Neural progenitor cell (in vitro differentiated cells): ENCODE measurements at regions not wholly inside any gene's neighbourhood (a gene's known extent, or its start where the extent isn't known, plus 50 kb on each side); places are given as distances from the start of the nearest gene placed in this dataset.

Experiments used
- EZH2 ChIP-seq: fragments of 200-600 bp; sonication (generic); IDR thresholded peaks from 2 replicates; pipeline ENCODE4 v1.6.1; 2017; ENCODE audit warnings: antibody characterized with exemption, mild to moderate bottlenecking, moderate library complexity
- TF ChIP-seq, protein P1 (sequence below): fragments of 200-600 bp; sonication (generic); IDR thresholded peaks from 2 replicates; pipeline ENCODE4 v1.5.1; 2017; ENCODE audit warnings: antibody characterized with exemption, mild to moderate bottlenecking

DNA sequence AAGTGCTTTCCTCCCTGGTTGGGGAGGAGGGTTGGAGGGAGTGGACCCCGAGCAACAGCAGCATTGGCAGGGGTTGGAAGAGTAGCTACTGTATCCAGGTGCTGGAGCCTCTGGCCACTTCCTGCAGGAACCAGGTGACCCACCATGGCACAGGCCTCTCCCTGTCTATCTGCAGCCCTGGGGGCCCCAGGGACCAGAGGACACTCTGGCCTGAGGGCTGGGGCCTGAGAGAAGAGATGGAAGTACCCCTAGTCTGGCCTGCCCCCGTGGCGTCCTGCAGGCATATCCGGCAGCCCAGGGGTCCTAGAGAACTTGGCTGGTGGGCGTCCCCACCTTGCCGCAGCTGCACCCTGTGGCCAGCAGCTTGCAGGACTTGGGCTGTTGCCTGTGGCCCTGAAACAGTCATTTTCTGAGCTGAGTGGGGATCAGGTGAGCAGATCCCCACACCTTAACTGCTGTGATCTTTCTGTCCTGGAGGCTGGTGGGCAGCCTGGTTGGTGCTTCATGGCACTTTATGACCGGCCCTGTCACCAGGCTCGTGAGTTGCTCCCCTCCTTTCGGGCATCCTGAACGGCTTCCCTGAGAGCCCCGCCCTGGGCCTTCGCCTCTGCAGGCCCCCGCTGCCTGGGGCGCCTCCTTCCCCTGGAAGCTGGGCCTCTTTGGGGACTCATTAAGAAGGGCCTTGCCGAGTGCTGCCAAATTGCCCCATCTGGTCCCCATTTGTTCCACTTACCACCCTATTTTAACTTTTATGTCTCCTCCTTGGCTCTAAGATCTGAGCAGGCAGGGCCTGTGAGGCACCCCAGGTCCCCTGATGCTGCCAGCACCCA is 298.6 kb downstream of the SEC14L1 start:
- TF ChIP-seq, protein P1, sequence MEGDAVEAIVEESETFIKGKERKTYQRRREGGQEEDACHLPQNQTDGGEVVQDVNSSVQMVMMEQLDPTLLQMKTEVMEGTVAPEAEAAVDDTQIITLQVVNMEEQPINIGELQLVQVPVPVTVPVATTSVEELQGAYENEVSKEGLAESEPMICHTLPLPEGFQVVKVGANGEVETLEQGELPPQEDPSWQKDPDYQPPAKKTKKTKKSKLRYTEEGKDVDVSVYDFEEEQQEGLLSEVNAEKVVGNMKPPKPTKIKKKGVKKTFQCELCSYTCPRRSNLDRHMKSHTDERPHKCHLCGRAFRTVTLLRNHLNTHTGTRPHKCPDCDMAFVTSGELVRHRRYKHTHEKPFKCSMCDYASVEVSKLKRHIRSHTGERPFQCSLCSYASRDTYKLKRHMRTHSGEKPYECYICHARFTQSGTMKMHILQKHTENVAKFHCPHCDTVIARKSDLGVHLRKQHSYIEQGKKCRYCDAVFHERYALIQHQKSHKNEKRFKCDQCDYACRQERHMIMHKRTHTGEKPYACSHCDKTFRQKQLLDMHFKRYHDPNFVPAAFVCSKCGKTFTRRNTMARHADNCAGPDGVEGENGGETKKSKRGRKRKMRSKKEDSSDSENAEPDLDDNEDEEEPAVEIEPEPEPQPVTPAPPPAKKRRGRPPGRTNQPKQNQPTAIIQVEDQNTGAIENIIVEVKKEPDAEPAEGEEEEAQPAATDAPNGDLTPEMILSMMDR = no peak
- TF ChIP-seq EZH2 = no peak
